Brain microvascular endothelial cell (primary cell): ENCODE measurements at regions not wholly inside any gene's neighbourhood (a gene's known extent, or its start where the extent isn't known, plus 50 kb on each side); places are given as distances from the start of the nearest gene placed in this dataset.

Source experiments
- DNase-seq: peaks from one replicate; pipeline ENCODE4 v3.0.0-alpha.2; 2020
- H3K27ac ChIP-seq: fragments of 250-450 bp; sonication (Bioruptor Pico); 2 replicates; pipeline ENCODE4 v1.5.1; 2020; ENCODE audit warnings: mild to moderate bottlenecking, moderate library complexity
- H3K27me3 ChIP-seq: fragments of 250-450 bp; sonication (Bioruptor Pico); replicated peaks from 2 replicates; pipeline ENCODE4 v1.5.1; 2020; ENCODE audit warnings: mild to moderate bottlenecking
- H3K36me3 ChIP-seq: fragments of 250-450 bp; sonication (Bioruptor Pico); replicated peaks from 2 replicates; pipeline ENCODE4 v1.5.1; 2020; ENCODE audit warnings: mild to moderate bottlenecking
- H3K4me3 ChIP-seq: 2 replicates; pipeline ENCODE4 v1.5.1; 2011; ENCODE audit warnings: low read depth, mild to moderate bottlenecking, control low read depth, low read length, moderate library complexity
- in situ Hi-C: cut with HindIII; loops from 2 replicates; pipeline ENCODE4 v1.10.0; 2017; ENCODE audit warnings: low sequenced_read_pairs, low pct_ligation_motif_present
- TF ChIP-seq, protein P1 (sequence below): IDR thresholded peaks from 2 replicates; pipeline ENCODE4 v1.5.1; 2011; ENCODE audit warnings: low read depth, mild to moderate bottlenecking, moderate library complexity, low read length, control low read depth, inconsistent platforms; ENCODE audit errors: missing control alignments

DNA sequence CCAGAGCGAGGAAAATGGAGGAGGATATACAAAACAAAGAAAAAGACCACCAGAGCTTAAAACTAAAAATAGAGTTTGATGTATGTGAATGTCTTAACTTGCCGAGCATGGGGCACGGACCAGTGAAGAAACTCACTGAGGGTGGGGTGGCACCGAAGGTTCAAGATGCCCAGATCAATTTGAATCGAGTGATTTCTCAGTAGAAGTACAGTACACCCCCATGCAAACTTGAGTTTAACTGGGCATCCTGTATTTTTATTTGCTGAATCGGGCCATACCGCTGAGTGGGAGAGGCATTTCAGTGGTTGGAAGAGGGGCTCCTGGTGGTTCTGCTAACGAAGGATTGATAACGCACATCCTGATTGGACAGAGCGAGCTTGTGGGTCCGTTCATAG, 81.7 kb downstream of the ANKRD60 start:
- Histone ChIP-seq H3K36me3 (no peaks in the 10 kb centered on the region), H3K27me3 (no peaks in the 10 kb centered on the region), H3K4me3 (no peak overlapping the region), H3K27ac (no peak overlapping the region)
- TF ChIP-seq, protein P1, sequence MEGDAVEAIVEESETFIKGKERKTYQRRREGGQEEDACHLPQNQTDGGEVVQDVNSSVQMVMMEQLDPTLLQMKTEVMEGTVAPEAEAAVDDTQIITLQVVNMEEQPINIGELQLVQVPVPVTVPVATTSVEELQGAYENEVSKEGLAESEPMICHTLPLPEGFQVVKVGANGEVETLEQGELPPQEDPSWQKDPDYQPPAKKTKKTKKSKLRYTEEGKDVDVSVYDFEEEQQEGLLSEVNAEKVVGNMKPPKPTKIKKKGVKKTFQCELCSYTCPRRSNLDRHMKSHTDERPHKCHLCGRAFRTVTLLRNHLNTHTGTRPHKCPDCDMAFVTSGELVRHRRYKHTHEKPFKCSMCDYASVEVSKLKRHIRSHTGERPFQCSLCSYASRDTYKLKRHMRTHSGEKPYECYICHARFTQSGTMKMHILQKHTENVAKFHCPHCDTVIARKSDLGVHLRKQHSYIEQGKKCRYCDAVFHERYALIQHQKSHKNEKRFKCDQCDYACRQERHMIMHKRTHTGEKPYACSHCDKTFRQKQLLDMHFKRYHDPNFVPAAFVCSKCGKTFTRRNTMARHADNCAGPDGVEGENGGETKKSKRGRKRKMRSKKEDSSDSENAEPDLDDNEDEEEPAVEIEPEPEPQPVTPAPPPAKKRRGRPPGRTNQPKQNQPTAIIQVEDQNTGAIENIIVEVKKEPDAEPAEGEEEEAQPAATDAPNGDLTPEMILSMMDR = no peak
- in situ Hi-C loops = no loop called here
- DNase-seq = no peak

DNA sequence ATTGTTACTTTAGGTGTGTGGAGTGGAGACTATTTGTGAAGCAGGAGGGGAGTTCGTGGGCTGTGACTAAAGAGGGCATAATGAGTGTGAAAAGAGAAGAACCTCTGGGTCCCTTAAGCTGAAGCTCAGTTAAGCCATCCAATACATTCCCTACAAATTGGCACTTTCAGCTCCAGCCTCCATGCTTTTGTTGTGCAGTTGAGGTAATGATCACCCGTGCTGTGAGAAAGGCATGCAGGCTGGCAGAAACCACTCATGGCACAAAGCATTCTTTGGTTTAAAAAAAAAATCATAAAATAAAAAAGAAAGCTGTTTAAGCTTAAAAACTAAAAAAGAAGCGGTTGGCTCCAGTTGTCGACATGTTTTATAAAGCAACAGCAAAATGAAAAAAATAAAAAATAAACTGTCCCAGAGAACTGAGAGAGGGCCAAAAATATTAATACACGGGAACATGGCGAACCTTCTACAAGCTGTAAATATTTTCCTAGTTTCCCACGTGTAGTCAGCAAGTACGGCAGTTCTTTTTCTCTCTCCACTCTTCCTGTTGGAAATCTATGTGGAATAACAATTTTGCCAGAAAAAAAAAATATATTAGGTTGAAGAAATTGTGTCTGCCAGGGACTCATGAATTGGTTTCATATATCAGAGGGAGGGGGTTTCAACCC, 82.2 kb downstream of the ANKRD60 start:
- in situ Hi-C loops = no loop called here
- H3K36me3 ChIP-seq = no peaks in the 10 kb centered on the region
- no peak for DNase-seq
- H3K27ac ChIP-seq = no peak overlapping the region
- TF ChIP-seq, protein P1 = no peak
- no peaks in the 10 kb centered on the region for H3K27me3 ChIP-seq
- no peak overlapping the region for H3K4me3 ChIP-seq

DNA sequence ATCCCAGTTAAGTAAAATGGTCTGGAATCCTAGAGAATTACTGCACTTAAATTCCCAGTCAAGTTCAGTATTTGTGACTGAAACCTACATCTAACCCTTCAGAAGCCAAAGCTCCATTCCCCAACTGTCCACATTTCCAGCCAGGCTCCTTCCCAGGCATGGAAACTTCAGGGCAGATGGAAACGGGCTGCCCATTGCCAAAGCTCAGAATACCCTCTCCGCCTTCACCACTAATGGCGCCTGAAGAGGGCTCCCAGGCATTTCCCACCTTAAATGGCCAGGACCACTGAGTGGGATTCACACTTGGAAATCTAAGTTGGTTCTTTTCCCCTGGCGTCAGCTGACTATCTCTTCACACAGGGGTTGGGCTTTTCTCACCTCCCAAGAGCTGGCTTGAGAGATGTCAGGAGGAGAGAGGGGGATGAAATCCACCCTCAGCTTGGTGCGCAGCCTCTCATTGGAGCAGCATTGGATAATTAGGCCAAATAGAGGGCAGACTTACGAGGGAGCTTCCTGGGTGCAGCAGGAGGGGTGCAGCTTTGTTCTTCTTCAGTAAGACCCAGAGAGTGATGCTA, 82.9 kb downstream of the ANKRD60 start:
- H3K4me3 ChIP-seq = no peak overlapping the region
- H3K27me3 ChIP-seq = no peaks in the 10 kb centered on the region
- in situ Hi-C loops = no loop called here
- H3K27ac ChIP-seq = no peak overlapping the region
- TF ChIP-seq, protein P1 = no peak
- no peaks in the 10 kb centered on the region for H3K36me3 ChIP-seq
- no peak for DNase-seq

DNA sequence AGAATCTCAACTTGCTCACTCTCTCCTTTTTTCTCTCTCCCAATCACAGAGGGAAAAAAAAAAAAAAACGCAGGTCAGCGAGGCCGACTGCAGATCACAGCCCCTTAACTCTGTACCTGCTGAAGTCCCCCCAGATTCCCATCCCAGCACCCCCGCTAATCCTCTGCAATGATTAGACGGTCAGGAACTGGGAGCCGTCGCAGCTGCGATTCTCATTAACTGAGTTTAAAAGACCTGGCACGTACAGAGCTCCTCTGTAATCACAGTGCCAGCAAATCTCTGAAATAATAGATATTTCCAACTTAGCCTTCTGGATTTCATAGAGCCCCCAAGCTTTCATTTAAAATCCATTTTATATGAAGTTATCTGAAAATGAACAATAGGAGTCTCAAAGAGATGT, 84.4 kb downstream of the ANKRD60 start:
- Histone ChIP-seq H3K4me3 (no peak overlapping the region), H3K36me3 (no peaks in the 10 kb centered on the region), H3K27ac (no peak overlapping the region), H3K27me3 (no peaks in the 10 kb centered on the region)
- no peak for DNase-seq
- TF ChIP-seq, protein P1 = no peak
- in situ Hi-C loops = no loop called here

DNA sequence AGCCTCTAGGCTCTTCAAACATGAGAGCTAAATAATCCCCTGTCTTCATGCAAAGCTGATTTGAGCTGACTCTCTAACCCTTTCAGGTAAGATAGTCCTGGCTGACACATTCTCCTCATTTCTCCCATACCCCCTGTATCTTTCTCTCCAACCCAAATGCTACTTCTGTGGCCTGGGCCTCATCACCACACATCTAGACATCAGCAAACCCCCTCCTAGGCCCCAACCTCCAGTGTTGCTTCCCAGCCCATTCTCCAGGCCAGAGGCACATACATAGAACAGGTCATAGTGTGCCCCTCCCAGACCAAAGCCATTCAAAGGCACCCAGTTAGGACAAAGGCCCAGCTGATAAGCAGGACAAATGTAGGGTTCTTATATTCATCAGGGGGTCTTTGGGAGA, 84.9 kb downstream of the ANKRD60 start:
- no peak overlapping the region for H3K4me3 ChIP-seq
- TF ChIP-seq, protein P1 = no peak
- no peak for DNase-seq
- no peaks in the 10 kb centered on the region for H3K27me3 ChIP-seq
- in situ Hi-C loops = no loop called here
- H3K36me3 ChIP-seq = no peaks in the 10 kb centered on the region
- H3K27ac ChIP-seq = no peak overlapping the region

DNA sequence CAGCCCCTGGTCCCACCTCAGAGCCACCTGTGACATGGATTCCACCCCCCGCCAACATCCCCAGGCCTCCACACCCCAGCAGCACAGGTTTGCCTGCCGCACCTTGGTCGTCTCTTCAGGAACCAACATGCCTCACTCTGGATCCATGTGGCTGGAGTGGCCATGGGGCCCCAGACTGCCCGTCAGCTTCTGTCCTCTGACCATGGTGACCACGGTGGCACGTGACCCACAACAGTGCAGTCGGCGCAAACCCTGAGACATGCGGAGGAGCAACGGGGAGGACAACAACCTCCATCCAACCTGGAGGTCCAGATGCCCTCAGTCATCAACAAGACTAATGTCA, 85.6 kb downstream of the ANKRD60 start:
- DNase-seq = no peak
- TF ChIP-seq, protein P1 = no peak
- Histone ChIP-seq H3K4me3 (no peak overlapping the region), H3K27ac (no peak overlapping the region), H3K27me3 (no peaks in the 10 kb centered on the region), H3K36me3 (no peaks in the 10 kb centered on the region)
- in situ Hi-C loops = no loop called here
